Stimulated activated CD4-positive, alpha-beta T cell treated with anti-CD3 and anti-CD28 coated beads, Interleukin-2, amount 100 ng/mL, for 4 hours (primary cell): ENCODE measurements at regions not wholly inside any gene's neighbourhood (a gene's known extent, or its start where the extent isn't known, plus 50 kb on each side); places are given as distances from the start of the nearest gene placed in this dataset.
"Not testable (repeated sequence)": the region's sequence is repeated elsewhere in the genome, so short reads cannot be mapped to it uniquely, and the experiment has no call there.

ENCODE experiments used
- DNase-seq: peaks from one replicate; pipeline ENCODE4 v3.0.0-alpha.2; 2020; ENCODE audit warnings: low read depth

DNA sequence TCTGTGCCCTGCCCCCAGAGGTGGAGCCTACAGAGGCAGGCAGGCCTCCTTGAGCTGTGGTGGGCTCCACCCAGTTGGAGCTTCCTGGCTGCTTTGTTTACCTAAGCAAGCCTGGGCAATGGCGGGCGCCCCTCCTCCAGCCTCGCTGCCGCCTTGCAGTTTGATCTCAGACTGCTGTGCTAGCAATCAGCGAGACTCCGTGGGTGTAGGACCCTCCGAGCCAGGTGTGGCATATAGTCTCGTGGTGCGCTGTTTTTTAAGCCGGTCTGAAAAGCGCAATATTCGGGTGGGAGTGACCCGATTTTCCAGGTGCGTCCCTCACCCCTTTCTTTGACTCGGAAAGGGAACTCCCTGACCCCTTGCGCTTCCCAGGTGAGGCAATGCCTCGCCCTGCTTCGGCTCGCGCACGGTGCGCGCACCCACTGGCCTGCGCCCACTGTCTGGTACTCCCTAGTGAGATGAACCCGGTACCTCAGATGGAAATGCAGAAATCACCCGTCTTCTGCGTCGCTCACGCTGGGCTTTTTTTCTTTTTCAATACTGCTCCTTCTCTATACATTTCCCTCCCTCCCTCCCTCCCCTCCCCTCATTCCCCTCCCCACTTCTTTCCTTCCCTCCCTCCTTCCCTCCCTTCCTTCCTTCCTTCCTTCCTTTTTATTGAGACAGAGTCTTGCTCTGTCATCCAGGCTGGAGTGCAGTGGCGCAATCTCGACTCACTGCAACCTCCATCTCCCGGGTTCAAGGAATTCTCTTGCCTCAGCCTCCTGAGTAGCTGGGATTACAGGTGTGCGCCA, 197.1 kb upstream of the TBL1XR1 start:
- not testable (repeated sequence) for DNase-seq

DNA sequence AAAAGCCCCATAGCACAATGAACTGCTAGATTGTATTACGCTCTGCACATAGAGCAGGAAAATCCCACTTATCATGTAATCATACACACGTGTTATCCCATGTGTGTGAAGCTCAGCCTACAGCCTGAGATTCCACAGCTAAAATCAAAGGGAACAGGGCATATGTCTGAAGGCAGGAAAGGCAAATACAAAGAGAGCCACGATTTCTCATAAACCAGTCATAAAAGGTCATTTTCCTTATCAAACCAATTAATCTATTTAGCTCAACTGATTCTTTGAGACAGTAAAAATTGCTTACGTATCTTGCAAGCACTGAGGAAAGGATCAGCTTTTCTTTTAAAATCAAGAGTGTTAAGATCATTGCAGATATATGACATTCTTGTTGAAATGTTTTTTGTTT, 199.5 kb upstream of the TBL1XR1 start:
- no peak for DNase-seq

DNA sequence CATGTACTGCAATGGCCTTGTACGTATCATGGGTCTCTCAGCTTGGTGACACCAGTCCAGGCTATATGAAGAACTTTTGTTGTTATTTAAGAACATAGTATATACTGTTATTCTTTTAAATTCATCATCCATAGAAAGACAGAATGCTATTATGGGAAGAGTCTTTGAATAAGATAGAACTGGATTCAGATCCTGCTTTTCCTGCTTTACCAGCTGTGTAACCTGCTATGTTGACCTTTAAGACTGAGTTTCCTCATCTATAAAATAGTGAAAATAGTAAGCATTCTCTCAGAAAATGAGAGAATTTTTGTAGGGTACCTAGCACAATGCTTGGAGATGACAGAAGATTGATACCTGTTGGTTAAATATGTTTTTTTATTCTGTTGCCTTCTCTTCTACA, 204.1 kb upstream of the TBL1XR1 start:
- DNase-seq = no peak

DNA sequence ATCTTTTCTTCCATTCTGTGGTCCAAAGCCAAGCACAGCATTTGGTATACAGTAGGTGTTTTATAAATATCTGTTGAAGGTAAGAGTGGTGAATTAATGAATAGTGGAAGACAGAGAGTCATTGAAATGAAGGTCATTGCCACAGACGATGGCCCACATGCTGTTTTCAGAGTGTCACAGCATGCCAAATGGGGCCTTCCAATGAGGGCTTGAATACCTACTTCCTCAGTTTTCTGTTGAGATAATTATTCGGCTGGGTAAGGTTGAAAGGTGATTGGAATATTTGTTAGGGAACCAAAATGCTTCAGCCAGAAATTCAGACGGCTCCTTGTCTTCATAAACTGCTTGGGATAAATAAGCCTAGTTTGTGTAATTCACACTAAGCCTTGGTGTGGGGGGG, 205.3 kb upstream of the TBL1XR1 start:
- no peak for DNase-seq

DNA sequence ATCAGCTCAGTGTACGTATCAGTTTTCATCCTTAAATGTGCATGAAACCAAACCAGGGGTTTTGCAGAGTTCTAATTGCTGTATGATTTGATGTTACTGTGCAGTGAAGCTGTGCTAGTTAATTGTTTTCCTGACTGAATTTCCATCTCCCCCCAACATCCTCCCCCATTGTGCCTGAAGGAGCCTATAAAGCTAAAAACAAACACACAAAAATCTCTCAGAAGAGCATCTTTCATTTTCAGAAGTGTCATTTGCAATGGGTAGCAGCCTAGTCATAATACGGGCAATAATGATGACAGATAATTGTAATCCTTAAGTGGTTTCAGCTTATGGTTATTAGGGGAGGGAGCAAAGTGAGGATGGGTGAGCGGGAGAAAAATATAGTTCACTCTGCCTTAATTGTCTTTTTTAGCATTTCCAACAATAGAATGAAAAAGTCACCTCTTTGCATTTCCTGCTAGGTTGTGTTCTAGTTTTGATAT, 207.9 kb upstream of the TBL1XR1 start:
- no peak for DNase-seq

DNA sequence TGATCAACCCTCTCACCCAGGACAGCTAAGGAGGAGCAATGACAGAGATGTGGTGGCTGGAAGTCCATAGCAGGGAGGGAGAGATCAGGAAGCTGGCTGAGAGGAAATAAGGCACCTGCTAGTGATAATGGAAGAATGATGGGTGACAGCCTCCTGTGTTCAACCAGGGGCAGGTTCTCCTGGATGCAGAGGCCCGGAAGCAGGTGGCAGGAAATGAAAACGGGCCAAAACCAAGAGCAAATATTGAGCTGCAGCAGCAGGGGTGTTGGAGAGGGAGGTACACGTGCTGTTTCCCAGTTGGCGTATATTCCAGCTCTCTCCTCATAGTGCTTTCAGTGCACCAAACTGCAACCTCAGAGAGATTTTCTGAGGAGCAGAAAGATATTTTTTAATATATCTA, 213.4 kb upstream of the TBL1XR1 start:
- no peak for DNase-seq

DNA sequence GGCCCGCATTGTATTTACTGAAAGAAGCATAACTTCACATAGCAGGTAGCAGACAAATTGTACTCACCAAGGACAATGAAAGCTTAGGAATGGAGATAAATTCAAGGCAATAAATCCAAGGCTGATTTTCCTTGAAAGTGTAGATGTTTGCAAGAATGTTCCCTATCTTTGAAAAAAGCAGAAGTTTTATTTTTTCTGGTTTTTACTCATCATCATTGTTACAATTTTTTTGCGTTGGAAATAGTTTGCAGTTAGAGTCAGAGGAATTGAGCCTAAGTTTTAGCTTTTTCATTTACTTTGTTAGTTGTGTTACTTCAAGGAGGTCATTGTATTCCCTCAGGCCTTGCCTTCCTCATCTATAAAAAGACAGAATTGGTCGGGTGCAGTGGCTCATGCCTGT, 213.9 kb upstream of the TBL1XR1 start:
- no peak for DNase-seq

DNA sequence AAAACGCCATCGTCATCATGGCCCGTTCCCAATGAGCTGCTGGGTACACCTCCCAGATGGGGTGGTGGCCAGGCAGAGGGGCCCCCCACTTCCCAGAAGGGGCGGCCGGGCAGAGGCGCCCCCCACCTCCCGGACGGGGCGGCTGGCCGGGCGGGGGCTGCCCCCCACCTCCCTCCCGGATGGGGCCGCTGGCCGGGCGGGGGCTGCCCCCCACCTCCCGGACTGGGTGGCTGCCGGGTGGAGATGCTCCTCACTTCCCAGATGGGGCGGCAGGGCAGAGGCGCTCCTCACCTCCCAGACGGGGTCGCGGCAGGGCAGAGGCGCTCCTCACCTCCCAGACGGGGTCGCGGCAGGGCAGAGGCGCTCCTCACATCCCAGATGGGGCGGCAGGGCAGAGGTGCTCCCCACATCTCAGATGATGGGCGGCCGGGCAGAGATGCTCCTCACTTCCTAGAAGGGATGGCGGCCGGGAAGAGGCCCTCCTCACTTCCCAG, 215.4 kb upstream of the TBL1XR1 start:
- DNase-seq = not testable (repeated sequence)

DNA sequence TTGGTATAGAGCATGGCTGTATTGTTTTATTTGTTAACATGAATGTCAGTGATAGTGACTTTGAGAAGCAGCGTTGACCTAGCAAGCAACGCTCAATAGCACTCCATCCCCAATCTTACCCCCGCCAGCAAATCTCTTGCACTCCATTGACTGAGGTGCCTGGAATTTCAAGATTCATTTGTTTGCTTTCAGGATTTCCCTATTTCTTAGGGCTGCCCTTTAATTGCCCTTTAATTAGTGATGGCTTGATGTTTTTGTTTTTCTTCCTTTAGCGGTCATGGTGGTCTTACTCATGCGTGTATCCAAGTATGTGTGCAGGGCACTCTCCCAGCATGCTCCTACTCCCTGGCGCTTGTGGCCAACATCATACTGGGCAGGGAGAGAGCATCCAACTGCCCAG, 216.8 kb upstream of the TBL1XR1 start:
- DNase-seq = no peak

DNA sequence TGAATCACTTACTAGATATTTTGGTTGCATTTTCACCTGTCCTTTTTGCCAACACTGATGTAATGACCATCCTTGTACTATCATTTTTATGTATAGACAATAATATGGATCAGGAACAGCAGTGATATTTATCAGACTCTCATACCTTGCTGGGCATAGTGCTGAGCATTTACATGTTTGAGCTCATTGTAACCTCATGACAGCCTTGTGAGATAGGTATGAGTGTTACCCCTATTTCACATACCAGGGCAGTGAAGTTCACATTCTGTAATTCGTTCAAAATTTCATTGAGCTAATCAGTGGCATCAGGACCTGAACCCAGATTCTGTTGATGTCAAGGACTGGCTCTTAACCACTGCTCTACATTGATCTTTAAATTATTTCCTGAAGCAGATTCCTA, 221.5 kb upstream of the TBL1XR1 start:
- DNase-seq = no peak

DNA sequence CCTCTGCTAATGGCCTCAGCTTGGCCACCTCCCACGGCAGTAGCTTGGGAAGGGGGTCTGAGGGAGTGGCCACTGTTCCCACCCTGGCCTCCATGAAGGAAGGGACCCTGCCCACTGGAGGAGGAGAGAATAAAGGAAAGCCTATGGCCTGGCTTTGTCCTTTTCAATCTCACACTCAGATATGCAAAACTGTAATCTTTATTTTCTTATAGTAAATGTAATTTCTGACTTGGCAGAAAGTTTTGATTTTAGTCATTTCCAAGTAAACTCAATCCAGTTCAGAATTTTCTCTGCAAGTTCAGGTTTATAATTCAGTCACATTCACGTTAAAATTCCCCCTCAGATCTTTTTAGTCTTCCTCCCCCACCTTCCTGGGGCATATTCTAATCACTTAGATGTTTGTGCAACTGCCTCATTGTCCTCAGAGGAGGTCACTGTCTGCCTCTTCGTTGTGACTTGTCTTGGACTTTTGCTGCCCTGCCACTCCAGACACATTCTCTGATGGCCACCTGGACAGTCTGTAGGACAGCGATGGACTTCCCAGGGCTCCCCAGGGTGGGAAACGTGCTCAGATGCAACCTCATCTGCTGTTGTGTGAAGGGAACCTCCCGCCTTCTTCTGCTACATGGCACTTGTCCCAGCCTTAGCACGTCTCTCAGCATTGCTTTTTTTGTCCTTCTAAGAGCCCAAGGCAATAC, 222.8 kb upstream of the TBL1XR1 start:
- DNase-seq = no peak

DNA sequence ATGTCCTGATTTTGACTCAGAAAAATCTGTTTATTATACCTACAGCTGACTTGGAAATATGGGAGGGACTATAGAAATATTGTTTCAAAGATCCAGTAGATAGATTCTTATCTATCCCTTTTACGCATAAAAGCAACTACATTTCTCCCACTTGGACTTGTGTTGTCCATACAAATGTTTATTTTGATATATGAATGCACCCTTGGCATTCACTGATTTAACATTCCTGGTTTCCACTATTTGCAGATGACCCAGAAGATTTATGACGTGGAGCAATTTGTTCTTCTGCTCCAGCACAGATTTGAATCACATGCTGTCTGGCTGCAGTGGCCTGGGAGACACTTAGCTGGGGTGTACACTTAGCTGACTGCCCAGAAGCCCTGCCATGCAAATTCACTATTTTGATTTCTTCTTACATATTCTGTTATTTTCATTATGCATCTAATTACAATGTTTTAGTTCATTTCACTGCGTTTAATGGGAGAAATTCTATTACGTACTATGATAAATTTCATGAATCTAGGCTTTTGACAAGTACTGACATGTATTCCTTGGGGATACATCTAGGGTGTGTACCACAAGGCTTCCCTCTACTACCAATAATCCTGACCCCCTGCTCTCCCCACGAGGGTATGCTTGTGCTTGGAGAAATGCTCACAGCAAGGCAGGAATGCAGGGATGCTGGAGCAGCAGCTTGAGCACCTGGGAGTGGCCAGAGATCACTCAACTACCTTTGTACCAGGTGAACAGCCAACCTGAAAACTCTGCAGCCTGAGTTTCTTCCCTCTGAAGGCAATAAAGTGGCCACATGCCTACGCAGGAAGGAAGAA, 223.6 kb upstream of the TBL1XR1 start:
- no peak for DNase-seq

DNA sequence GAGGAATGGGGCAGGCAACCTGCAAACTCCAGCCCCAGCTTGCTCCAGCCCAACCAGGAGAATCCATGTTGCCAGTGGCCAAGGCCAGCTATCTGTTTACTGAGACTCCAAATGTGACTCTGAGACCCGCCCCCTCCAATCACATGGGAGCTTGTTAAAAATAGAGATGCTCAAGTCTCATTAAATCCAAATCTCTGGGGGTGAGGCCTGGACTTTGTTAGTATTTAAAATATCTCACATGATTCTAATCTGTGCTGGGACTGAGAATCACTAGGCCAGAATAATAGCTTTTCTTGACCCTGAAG, 224.2 kb upstream of the TBL1XR1 start:
- no peak for DNase-seq

DNA sequence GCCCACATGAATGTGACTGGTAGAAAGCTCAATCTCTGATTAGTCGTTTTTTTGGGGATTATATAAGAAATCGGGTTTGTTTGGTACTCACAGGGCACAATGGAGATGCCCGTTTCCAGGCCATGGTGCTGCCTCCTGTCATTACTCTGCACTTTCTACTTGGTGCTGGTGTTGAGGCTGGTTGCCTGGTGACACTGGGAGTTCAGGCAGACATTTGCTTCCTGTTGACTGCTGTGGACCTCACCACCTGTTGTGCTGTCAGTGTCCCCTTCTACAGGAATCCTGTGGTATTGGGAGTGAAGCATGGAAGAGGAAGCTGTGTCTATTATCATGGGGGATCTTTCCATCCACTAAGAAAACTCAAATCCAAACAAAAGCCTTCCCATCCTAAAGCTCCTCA, 227.2 kb upstream of the TBL1XR1 start:
- no peak for DNase-seq

DNA sequence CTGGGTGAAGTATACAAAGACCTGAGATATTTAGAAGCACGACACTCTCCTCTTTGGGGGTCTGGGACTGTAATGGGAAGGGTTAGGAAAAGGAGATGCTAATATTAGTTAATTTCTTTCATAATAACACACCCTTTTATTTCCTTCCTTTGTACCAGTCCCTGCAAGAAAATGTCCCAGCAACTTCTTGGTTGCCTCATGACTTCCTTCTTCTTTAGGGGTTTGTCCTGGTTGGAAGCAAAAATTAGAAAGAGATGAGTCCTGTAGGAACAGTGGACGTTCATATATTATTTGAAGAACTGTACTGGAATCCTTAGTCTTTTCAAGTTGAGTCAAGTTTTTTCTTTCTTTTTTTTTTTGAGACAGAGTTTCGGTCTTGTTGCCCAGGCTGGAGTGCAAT, 227.8 kb upstream of the TBL1XR1 start:
- no peak for DNase-seq

DNA sequence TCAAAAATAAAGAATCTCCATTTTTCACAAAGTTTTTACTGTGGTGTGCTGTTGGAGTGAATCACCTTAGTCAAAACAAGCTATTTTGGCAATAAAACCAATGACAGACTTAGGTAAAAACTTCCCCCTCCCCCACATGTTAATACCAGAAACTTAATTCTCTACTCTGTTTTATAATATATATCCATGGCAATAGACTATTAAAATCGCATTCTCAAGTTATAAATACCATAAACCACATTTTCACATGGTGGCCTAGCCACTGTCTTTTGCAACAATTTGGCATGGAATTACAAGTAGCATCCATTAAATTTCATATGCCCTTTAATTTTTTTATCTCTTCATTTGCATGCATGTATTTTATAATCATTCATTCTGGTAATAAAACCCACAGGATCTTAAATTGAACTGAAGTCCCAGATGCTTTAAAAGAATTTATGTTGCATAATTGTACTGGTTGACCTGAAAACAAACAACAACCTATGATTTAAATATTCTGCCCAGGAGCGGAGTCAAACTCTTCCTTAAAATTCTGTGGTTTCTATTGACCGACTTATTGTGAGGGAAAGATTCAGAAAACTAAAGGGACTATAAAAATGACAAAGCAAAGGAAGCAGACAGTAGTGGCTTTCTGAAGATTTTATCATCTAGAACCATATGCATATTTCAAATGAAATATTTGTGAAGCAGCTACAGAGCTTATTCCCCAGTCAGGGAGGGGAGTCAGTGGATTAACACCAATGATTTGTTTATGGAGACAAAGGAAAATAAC, 229.0 kb upstream of the TBL1XR1 start:
- no peak for DNase-seq

DNA sequence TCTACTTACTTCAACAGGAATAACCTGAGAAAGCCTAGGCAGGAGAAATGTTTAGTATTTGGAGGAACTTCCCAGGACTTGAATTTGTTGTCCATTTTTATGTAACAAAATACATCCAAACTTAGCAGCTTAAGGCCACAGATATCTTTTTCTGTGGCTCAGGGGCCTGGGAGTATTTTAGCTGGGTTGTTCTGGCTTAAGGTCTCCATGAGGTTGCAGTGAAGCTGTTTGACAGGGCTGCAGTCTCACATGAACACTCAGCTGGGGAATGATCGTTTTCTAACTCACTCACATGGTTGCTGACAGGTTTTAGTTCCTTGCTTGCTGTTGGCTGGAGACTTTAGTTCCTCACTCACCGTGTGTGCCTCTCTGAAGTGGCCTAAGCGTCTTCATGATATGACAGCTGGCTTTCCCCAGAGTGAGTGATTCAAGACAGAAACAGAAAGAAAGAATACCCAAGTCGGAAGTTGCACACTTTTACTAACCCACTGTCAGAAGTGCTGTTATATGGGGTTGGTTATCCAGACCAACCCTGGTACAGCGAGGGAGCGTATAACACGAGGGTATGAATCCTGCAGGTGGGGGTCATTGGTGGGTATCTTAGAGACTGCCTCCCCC, 229.7 kb upstream of the TBL1XR1 start:
- peak; percentile 23 for DNase-seq

DNA sequence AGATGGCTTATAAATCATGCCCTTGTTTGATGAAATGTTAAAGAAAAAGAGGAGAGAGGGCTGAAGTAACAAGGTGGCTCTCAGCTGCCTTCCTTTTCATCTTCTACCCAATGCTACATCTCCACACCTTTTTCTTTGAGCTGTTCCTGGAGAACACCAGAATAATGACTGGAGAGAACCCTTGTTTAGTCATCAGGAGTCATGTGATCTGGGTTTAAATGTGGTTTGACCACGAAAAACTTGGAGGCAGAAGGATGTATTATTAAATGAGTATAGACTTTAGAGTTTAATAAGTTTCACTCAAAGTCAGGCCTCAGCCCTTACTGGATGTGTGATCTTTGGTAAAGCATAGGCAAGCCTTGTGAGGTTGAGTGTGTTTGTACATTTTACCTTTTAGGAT, 230.3 kb upstream of the TBL1XR1 start:
- DNase-seq = no peak

DNA sequence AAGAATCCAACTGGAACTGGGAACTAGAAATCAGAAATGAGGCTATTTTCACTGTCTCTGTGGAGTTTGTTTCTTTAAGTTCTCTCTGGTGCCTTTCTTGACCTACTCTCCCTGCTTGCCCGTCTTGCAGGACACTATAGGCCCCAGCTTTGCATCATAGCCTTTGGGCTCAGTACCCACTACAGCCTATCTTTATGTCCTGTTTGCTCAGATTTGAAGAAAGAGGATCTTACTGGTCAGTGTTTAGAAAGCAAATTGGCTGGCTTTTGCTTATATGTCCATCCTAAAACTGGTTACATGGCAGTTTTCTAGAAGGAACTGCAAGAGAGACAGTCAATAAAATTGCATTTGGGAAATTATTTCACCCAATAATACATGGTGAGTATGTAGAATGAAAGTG, 231.8 kb upstream of the TBL1XR1 start:
- DNase-seq = no peak

DNA sequence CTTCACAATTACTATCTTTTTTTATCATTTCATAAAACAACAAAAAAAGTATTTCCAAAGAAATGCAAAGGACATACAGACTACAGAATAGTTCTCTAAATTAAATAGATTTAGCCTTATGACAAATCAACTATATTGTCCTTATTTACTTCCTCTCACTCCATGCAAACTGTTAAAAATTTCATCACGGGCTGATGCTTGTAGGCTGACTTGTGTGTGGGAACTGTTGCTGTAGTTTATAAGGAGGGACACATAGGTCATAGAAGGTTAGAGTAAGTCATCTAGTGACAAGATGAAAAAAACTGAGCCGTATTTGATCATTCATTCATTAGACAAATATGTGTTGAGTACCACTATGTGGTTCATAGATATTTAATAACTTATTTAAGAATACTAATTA, 232.5 kb upstream of the TBL1XR1 start:
- no peak for DNase-seq

DNA sequence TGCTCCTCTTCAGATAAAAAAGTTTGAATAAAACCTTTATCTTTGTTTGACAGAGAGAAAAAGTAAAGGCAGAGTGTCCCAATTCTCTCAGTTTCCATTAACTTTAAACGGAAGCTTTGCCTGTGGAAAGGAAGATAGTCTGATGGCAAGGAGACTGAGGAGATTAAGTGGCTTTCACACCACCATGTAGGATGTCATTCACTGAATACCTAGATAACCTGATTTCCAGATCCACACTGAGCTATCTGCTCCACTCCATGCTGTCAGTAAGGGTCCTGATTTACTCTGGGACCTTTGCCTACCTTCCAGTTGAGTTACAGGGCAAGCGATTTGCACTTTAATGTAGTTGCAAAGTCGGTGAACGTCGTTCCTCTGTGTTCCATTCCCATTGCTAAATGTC, 233.4 kb upstream of the TBL1XR1 start:
- DNase-seq = no peak
